ENCODE measurements at regions not wholly inside any gene's neighbourhood (a gene's known extent, or its start where the extent isn't known, plus 50 kb on each side); places are given as distances from the start of the nearest gene placed in this dataset.

DNA sequence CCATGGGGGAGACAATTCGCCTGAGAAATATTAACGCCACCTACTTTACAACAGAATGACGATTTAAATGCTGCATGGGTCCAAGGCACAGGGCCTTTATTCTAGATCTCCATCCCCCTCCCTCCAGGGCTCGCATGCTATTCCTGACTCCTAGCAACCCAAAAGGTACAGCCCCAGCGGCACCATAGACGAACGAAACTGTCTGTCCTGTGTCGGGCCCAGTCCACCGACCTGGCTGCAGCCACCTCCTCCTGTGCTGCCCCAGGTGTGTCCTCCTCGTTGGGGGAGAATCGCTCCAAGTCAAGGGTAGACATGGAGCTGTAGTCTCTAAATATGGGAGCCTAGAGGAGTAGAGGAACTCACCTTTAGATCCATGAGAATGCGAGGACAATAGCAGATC is 196.5 kb downstream of the TOMM20 start:
- no peak overlapping the region for H3K4me3 ChIP-seq (replicated peaks; ENCODE audit: low read depth, low read length)
- no peaks in the 10 kb centered on the region for H3K27me3 ChIP-seq (replicated peaks; ENCODE audit: control insufficient read depth, insufficient read depth, low read length)
- no peak for DNase-seq (ENCODE audit: extremely low read depth, insufficient read length)
- TF ChIP-seq, protein P1, sequence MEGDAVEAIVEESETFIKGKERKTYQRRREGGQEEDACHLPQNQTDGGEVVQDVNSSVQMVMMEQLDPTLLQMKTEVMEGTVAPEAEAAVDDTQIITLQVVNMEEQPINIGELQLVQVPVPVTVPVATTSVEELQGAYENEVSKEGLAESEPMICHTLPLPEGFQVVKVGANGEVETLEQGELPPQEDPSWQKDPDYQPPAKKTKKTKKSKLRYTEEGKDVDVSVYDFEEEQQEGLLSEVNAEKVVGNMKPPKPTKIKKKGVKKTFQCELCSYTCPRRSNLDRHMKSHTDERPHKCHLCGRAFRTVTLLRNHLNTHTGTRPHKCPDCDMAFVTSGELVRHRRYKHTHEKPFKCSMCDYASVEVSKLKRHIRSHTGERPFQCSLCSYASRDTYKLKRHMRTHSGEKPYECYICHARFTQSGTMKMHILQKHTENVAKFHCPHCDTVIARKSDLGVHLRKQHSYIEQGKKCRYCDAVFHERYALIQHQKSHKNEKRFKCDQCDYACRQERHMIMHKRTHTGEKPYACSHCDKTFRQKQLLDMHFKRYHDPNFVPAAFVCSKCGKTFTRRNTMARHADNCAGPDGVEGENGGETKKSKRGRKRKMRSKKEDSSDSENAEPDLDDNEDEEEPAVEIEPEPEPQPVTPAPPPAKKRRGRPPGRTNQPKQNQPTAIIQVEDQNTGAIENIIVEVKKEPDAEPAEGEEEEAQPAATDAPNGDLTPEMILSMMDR (IDR thresholded peaks at IDR 0.05; ENCODE audit: insufficient read depth, low read length, poor library complexity, severe bottlenecking) = no peak
- no peaks in the 10 kb centered on the region for H3K36me3 ChIP-seq (ENCODE audit: control insufficient read depth, insufficient read depth, low read length)

DNA sequence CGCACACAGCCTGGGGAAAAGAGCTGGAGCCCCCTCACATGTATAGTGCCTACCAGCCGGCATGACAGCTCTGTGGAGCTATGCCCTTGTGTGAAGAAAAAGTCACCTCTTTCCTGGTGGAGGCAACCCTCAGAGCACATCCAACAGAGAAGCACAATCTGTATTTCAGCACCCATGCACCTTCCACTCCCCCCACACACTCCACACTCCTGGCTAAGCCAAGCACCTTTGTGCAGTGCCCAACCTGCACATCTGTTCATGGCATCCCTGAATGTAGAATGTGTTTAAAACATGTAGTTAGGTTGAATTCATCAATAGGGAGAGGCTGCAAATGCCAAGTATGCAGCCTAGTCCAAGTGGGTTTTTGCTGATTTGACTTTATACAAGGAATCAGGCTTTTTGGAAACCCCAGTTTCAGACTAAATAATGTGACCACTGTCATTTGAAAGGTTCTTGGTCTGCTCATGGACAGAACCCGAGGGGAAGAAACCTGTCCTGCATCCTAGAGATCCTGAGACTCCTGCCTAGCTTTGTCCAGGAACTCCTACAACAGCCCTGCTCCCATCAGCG is 197.1 kb downstream of the TOMM20 start:
- no peaks in the 10 kb centered on the region for H3K36me3 ChIP-seq (ENCODE audit: control insufficient read depth, insufficient read depth, low read length)
- TF ChIP-seq, protein P1 (IDR thresholded peaks at IDR 0.05; ENCODE audit: insufficient read depth, low read length, poor library complexity, severe bottlenecking) = no peak
- no peaks in the 10 kb centered on the region for H3K27me3 ChIP-seq (replicated peaks; ENCODE audit: control insufficient read depth, insufficient read depth, low read length)
- no peak overlapping the region for H3K4me3 ChIP-seq (replicated peaks; ENCODE audit: low read depth, low read length)
- no peak for DNase-seq (ENCODE audit: extremely low read depth, insufficient read length)

DNA sequence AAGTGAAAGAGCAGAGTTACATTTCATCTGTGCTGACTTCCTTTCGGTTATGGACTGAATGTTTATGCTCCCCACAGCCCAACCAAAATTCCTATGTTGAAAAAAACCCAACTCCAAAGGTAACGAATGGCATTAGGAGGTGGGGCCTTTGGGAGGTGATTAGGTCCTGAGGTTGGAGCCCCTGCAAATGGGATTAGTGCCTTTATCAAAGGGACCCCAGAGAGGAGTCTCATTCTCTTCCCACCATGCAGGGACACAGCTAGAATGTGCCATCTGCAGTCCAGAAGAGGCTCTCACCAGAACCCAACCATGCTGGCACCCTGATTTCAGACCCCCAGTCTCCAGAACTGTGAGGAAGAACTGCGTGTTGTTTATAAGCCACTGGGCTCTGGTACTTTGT is 199.3 kb downstream of the TOMM20 start:
- Histone ChIP-seq H3K4me3 (replicated peaks; ENCODE audit: low read depth, low read length) (no peak overlapping the region), H3K36me3 (ENCODE audit: control insufficient read depth, insufficient read depth, low read length) (no peaks in the 10 kb centered on the region), H3K27me3 (replicated peaks; ENCODE audit: control insufficient read depth, insufficient read depth, low read length) (no peaks in the 10 kb centered on the region)
- DNase-seq (ENCODE audit: extremely low read depth, insufficient read length) = no peak
- TF ChIP-seq, protein P1 (IDR thresholded peaks at IDR 0.05; ENCODE audit: insufficient read depth, low read length, poor library complexity, severe bottlenecking) = no peak

DNA sequence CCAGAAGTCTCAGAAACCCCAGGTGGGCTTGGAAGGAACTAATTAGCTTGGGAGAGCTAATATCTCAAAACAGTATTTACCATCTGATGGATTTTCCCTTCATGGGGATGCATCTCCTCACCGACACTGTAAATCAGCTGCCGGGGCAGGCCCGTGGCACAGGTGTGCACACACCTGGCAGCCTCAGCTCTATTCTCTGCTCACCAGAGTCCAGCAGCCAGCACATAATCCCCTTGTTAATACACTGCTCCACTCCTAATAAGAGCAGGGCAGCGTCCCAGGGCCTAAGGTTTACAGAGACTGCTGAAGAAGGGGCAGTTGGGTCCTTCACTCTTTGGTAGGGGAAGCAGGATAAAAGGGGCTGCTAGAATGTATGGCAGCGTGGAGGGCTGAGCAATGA is 200.0 kb downstream of the TOMM20 start:
- DNase-seq (ENCODE audit: extremely low read depth, insufficient read length) = no peak
- no peaks in the 10 kb centered on the region for H3K27me3 ChIP-seq (replicated peaks; ENCODE audit: control insufficient read depth, insufficient read depth, low read length)
- no peak overlapping the region for H3K4me3 ChIP-seq (replicated peaks; ENCODE audit: low read depth, low read length)
- TF ChIP-seq, protein P1 (IDR thresholded peaks at IDR 0.05; ENCODE audit: insufficient read depth, low read length, poor library complexity, severe bottlenecking) = no peak
- no peaks in the 10 kb centered on the region for H3K36me3 ChIP-seq (ENCODE audit: control insufficient read depth, insufficient read depth, low read length)

DNA sequence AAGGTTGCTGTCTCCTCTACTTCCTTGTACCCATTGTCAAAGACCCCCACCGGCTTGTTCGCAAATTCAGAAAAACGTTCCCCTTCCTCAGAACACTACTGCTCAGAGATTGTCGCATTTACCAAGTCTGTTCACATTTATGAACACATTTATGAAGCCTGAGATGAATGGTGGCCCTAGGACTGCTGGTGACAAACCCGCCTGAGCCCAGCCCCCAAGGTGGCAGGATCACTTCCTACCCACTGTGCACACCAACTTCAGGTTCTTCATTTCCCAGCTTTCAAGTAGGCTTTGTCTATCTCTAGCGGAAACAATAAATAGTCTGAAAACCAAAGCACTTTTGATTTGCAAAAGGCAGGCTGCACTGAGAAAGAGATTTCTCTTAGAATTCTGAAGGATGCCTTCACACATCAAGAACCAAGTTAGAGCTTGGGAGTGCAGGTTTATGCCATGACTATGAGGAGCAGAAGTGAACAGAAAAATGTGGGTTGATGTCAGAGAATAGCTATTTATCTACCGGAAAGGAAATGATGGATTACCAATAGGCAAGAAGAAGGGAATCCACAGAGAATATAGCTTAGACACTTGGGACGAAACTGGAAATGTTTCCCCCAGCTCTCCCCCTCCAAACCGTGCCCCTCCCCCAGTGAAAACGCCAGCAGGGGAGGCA is 200.5 kb downstream of the TOMM20 start:
- TF ChIP-seq, protein P1 (IDR thresholded peaks at IDR 0.05; ENCODE audit: insufficient read depth, low read length, poor library complexity, severe bottlenecking) = no peak
- DNase-seq (ENCODE audit: extremely low read depth, insufficient read length) = no peak
- no peak overlapping the region for H3K4me3 ChIP-seq (replicated peaks; ENCODE audit: low read depth, low read length)
- H3K27me3 ChIP-seq (replicated peaks; ENCODE audit: control insufficient read depth, insufficient read depth, low read length) = no peaks in the 10 kb centered on the region
- H3K36me3 ChIP-seq (ENCODE audit: control insufficient read depth, insufficient read depth, low read length) = no peaks in the 10 kb centered on the region

Data from GM06990 (cell line).